Kidney capillary endothelial cell (primary cell): ENCODE measurements at regions not wholly inside any gene's neighbourhood (a gene's known extent, or its start where the extent isn't known, plus 50 kb on each side); places are given as distances from the start of the nearest gene placed in this dataset.
"Not testable (repeated sequence)": the region's sequence is repeated elsewhere in the genome, so short reads cannot be mapped to it uniquely, and the experiment has no call there.

Source experiments
- DNase-seq: peaks from one replicate; pipeline ENCODE4 v3.0.0-alpha.2; 2018; ENCODE audit warnings: low spot score

DNA sequence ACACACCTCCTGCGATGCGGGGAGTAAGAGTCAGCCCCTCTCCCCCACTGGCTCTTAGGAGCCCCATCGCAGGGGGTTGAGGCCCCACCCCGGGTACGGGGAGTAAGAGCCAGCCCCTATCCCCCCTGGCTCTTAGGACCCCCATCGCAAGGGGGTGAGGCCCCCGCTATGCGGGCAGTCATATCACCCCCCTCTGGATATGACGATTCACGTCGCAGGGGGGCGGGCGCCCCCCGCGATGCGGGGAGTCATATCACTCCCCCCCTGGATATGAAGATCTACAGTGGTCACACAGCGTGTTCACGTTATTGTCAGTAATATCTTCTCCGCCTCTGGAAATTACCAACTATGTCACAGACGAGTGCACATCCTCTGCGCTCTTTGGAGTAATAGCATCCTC is 61.1 kb downstream of the DEFB131A start:
- DNase-seq: not testable (repeated sequence)

DNA sequence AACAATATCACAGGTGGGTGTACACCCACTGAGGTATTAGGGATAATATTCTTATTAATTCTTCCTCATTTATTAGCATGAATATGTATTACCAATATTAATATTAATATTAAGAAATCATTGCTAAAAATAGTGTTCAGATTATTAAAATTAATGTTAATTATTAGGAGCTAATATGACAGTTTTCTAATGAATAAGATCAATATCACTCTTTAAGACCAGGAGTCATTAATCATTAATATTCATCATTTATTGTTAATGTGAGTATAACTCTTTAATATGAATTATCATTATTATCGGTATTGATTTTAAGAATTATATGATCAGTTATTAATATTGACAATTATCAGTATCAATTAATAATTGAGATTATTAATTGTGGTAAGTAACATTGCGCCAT is 62.5 kb downstream of the DEFB131A start:
- DNase-seq: not testable (repeated sequence)

DNA sequence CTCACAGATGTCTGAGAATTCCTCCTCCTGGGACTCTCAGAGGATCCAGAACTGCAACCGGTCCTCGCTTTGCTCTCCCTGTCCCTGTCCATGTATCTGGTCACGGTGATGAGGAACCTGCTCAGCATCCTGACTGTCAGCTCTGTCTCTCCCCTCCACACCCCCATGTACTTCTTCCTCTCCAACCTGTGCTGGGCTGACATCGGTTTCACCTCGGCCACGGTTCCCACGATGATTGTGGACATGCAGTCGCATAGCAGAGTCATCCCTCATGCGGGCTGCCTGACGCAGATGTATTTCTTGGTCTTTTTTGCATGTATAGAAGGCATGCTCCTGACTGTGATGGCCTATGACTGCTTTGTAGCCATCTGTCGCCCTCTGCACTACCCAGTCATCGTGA is 68.7 kb downstream of the DEFB131A start:
- not testable (repeated sequence) for DNase-seq

DNA sequence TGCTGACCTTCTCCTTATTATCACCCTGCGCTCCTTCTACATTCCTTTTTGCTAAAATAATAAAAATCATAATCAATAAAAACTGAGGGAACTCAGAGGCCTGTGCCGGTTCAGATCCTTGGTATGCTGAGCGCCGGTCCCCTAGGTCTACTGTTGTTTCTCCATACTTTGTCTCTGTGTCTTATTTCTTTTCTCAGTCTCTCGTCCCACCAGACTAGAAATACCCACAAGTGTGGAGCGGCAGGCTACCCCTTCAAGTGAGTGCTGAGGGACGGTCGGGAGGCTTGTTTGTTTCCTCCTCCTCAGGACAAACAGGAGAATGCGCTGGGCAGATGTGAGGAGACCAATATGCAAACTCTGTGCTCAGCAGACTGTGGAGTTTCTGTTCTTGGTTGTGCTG is 75.4 kb downstream of the DEFB131A start:
- DNase-seq: not testable (repeated sequence)

DNA sequence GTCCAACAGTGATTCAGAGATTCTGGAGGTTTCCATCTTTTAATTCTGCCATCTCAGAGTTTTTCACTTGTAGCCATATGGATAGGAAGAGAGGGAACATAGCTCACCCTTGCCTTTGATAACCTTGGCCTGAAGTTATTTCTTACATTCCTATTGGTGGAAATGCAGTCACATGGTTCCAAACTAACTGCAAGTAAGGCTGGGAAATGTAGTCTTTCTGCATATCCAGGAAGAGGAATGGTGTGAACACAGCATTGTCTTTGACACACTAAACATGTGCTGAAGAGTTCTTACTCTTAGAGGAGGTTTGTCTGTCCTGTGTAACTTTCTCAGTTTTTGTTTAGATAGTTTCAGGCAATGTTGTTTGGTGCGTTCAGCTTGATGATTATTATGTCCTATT is 78.7 kb downstream of the DEFB131A start:
- DNase-seq: not testable (repeated sequence)

DNA sequence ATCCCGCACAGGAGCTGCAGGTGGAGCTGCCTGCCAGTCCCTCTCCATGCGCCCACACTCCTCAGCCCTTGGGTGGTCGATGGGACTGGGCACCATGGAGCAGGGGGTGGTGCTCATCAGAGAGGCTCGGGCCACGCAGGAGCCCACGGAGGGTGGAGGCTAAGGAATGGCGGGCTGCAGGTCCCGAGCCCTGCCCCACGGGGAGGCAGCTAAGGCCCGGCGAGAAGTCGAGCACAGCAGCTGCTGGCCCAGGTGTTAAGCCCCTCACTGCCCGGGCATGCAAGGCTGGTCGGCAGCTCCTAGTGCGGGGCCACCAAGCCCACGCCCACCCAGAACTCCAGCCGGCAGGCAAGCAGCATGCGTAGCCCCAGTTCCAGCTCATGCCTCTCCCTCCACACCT is 80.2 kb downstream of the DEFB131A start:
- DNase-seq: not testable (repeated sequence)

DNA sequence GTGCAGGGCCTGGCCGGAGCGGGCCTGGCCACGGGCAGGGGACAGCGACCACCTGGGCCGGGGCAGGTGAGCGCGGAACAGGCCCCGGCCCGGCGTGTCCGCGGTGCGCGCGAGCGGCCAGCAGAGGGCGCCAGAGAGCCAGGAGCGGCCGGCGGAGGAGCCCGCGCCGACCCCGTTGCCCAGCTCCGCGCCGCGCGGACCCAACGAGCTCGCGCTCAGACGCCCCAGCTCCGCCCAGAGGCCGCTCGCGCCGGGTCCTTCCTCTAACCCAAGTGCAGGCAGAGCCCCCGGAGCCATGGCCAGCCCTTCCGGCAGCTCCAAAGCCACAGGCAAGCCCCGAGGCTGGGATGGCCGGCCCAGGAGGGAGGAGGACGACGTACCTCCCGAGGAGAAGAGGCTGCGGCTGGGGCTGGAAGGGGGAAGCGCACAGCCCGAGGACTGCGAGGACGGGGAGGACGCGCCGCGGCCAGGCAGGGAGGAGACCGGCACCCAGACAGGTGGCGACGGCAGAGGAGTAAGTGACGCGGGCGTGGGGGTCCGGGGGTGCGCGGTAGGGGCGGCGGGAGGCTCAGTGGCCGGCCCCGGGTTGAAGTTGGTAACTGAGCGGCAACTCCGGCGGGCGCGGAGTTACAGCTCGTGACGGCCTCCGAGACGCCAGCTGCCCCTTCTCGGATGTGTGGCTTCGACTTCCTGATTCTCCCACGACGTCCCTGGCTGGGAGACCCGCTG is 88.1 kb downstream of the DEFB131A start:
- peak; percentile 52 for DNase-seq

DNA sequence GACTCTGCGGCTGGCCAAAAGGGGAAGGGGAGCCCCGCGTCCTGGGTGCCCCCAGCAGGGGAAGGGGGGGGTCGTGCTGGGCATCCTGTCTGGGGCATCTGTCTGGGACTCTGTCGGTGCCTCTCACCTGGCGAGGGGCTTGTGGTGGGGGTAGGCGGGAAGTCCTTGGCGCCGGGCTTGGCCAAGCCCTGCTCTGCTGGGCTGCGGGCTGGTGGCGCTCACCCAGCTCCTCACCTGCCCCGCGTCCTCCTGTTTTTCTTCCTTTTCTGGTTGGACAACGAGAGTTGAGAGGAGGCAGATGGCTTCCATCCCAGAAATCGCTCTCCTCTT is 88.6 kb downstream of the DEFB131A start:
- not testable (repeated sequence) for DNase-seq

DNA sequence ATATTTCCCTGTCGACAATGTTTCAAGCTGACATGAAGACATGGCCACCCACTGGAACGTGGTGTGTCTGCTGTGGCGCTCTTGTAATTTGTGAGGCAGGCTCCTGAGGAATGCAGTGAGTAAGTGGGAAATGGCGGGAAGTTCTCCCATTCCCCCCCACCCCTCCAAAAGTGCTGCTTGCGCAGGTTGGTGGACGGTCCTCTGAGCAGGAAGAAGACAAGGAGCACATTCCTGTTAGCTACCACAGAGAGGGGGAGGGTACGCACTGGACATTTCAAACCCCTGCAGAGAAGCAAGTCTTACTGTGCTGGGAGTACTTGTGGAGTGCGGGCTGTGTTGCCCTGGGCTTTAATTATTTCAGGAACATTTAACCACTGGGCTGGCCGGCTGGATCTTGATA is 92.9 kb downstream of the DEFB131A start:
- DNase-seq: not testable (repeated sequence)

DNA sequence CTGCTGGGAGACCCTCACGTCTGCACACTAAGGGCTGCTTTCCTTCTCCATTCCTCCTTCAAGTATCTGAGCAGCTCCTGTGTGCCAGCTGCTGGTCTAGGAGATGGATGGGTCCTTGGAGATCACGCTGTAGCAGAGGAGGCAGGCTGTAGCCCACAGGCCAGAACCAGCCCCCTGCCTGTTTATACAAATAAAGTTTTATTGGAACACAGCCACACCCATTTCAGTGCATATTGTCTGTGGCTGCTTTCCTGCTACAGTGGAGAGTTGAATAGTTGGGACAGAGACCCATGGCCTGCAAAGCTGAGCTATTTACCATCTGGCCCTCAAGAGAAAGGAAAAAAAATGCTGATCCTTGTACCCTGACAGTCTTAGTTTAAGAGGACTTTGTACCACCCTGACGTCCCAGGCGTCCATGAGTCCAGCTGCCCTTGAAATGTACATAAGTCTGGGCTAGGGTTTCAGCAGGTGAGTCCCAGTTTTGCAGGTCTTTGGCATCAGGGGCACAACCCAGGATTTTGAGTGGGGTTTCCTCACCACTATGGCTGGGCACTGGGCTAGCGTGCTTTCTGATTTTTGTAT is 95.8 kb downstream of the DEFB131A start:
- not testable (repeated sequence) for DNase-seq

DNA sequence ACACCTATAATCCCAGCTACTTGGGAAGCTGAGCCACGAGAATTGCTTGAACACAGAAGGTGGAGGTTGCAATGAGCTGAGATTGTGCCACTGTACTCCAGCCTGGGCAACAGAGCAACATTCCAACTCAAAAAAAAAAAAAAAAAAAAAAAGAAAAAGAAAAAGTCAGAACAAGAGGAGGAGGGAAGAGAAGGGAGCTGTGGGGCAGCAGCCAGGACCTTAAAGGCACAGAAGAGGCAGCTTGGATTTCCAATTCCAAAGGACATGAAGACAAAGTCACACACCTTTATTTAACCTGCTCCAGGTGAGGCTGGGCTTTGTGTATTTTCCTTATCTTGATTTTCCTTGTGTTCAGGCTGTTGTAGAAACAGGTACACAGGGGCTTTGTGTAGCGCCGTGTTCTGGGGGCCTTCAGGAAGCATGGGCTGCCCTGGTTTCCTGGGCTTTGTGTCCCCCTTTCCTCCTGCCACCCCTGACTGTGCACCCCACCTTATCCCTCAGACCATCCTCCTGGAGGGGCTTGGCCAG is 97.2 kb downstream of the DEFB131A start:
- DNase-seq: not testable (repeated sequence)

DNA sequence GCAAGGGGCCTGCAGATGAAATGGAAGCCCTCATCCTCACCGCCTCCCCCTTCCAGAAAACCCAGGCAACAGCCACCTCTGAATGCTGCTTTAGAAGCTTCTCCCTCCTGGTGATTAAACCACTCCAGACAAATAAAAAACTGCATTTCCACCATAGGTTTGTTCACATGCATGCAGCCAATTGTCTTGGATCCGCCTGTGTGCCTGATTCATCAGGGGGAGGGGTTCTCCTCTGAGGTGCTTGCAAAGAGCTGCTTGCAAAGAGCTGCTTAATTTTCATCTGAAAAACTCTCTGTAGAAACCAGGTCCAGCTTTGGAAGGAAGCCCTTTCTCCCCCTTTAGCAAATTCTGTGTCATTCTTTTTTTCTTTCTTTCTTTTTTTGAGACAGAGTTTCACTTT is 100.6 kb downstream of the DEFB131A start:
- not testable (repeated sequence) for DNase-seq

DNA sequence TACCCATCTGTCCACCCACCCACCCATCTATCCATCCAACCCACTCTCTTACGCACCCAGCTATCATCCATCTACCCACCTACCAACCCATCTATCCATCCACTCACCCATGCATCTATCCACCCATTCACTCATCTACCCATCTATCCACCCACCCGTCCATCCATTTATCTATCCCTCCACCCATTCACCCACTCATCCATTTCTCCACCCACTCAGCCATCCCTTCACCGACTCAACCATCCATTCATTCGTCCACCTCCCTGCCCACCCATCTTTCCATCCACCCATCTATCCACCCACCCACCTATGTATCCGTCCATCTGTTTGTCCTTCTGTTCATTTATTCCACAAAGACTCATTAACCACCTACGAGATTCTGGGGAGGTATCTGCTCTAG is 103.3 kb downstream of the DEFB131A start:
- DNase-seq: not testable (repeated sequence)

DNA sequence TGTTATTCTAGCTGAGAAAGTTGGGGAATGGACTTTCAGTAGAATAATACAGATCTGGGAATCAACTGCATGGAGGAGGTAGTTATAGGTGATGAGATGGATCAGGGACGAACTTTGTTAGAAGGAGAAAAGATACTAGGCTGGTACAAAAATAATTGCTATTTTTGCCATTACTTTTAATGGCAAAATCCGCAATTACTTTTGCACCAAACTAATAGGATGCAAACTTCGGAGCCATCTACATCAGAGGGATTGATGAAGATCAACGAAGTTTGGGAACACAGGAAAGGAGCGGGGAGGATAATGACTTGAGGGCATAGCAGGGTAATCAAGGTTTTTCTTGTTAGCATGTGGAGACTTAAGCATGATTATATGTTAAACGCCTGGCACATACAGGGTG is 111.9 kb downstream of the DEFB131A start:
- DNase-seq: not testable (repeated sequence)

DNA sequence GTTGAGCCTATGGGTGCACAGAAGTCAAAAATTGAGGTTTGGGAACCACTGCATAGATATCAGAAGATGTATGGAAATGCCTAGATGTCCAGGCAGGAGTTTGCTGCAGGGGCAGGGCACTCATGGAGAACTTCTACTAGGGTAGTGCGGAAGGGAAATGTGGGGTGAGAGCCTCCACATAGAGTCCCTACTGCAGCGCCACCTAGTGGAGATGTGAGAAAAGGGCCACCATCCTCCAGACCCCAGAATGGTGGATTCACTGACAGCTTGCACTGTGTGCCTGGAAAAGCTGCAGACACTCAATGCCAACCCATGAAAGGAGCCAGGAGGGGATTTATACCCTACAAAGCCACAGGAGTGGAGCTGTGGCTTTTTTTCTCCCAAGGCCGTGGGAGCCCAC is 133.7 kb downstream of the DEFB131A start:
- not testable (repeated sequence) for DNase-seq

DNA sequence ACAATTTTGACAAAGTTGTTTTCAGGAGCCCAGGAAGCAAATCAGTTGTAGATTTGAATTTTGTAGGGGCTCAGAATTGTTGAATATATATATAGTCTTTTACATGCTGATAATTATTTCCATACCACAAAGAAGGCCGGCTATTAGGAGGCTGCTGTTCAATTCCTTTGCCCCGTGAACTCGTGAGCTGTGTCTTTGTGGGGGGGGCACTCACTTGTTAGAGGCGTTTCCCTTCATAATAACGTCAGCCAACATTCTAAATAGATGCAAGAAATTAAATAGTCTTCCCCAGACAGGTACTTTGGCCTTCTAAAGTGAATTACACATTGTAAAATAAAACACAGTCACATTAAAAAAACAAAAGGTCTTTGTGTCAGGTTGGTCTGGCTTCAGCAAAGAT is 138.7 kb downstream of the DEFB131A start:
- not testable (repeated sequence) for DNase-seq

DNA sequence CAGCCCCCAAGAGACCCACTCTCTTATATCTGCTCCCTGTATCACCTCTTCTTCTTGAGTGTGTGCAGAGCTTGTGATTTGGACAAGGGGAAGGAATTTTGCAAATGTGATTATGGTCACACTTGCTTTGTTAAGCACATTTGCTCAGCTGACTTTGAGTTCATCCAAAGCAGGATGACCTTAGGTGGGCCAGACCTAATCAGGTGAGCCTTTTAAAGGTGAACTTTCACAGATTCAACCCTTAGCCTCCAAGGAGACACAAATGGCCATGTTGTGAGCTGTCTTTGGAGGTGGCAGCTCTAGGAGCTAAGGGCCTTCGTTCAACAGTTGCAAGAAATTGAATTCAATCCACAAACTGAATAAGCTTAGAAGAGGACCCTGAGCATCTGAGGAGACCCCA is 147.8 kb downstream of the DEFB131A start:
- DNase-seq: no peak

DNA sequence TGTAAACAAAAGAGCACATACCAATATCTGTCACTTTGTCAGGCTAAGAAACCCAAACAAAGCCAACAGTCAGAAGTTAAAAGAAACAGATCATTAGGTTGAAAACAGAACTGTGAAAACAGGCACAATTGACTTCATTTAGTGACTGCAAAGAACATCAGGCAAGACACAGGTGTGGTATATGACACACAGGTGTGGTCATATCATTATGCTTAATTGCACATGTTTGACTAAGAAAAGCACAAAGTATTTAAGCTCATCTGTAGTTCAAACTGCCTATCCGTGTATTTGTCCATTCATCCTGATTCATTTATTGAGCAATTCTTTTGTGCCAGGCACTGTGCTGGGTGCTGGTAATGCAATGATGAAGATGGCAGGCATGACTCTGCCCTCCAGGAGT is 150.7 kb downstream of the DEFB131A start:
- no peak for DNase-seq

DNA sequence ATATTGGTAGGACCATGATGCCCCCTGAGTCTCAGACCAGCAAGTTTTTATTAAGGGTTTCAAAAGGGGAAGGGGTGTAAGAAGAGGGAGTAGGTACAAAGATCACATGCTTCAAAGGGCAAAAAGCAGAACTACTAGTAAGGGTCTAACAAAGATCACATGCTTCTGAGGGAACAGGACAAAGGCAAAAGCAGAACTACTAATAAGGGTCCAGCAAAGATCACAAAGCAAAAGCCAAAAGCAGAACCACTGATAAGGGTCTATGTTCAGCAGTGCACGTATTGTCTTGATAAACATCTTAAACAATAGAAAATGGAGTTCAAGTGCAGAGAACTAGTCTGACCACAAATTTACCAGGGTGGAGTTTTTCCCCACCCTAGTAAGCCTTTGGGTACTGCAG is 151.3 kb downstream of the DEFB131A start:
- not testable (repeated sequence) for DNase-seq

DNA sequence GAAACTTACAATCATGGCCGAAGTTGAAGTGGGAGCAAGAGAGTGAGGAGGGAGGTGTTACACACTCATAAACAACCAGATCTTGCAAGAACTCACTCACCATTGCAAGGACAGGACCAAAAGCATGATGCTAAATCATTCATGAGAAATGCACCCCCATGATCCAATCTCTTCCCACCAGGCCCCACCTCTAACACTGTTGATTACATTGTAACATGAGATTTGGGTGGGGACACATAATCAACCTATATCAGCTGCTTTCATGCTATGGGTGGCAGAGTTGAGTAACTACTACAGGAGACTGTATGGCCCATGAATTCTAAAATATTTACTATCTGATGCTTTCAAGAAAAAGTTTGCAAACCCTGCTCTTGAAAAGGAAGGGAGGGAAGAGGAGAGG is 155.1 kb downstream of the DEFB131A start:
- DNase-seq: no peak

DNA sequence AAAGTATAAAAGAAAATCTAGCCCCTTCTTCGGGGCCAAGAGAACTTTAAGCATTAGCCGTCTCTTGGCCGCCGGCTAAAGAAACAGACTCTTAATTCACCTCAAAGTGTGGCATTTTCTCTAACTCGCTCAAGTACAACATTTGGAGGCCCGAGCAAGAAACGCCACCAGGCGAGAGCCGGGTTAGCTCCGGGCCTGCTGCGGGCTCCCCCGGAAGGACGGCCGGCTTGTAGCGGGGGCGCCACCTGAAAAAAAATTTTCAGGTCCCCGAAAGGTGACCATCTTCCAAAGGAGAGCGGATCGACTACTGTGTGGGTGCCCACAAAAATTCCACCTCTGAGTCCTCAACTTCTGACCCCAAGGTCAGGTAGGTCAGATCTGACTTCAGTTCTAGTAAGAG is 156.0 kb downstream of the DEFB131A start:
- no peak for DNase-seq

DNA sequence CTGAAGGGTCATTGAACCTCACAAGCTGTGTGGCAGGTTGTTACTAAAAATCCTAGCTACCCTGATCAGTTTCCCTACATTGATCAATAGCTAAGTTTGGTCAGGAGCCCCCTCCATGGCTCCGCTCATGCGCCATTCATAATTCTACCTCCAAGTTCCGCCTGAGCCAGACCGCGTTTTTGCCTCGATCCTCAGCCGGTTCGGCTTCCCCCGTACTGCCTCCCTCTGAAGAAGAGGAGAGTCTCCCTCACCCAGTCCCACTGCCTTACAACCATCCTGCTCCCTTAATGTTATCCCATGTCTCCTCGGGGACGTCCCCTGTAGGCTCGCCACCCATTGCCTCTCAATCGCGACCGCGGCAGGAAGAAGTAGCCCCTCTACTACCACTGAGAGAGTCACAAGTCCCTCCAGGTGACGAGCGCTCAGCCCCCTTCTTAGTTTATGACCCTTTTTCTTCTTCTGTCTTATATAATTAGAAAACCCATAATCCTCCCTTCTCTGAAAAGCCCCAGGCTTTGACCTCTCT is 158.2 kb downstream of the DEFB131A start:
- no peak for DNase-seq
